HepG2 (cell line): ENCODE measurements at regions not wholly inside any gene's neighbourhood (a gene's known extent, or its start where the extent isn't known, plus 50 kb on each side); places are given as distances from the start of the nearest gene placed in this dataset.

Experiments
- CENPX ChIP-seq: sonication (generic); formaldehyde crosslinking; IDR thresholded peaks from 2 replicates; pipeline ENCODE4 v1.9.0; 2021; ENCODE audit warnings: mild to moderate bottlenecking, missing genetic modification reagents, moderate library complexity
- CHD2 ChIP-seq: IDR thresholded peaks from 2 replicates; pipeline ENCODE4 v1.6.1; 2011; ENCODE audit warnings: low read depth, low read length, improper control_type of control experiment
- HOXA5 ChIP-seq: sonication (generic); formaldehyde crosslinking; IDR thresholded peaks from 2 replicates; pipeline ENCODE4 v1.4.0; 2020; ENCODE audit warnings: missing genetic modification reagents
- NCOA1 ChIP-seq: sonication (generic); formaldehyde crosslinking; IDR thresholded peaks from 2 replicates; pipeline ENCODE4 v1.9.0; 2021; ENCODE audit warnings: missing genetic modification reagents
- NPAS2 ChIP-seq: sonication (generic); formaldehyde crosslinking; IDR thresholded peaks from 2 replicates; pipeline ENCODE4 v1.8.0; 2022; ENCODE audit warnings: mild to moderate bottlenecking, missing genetic modification reagents, borderline replicate concordance
- PHF5A ChIP-seq: IDR thresholded peaks from one replicate; pipeline ENCODE4 v1.6.1; 2018; ENCODE audit warnings: low read depth, missing genetic modification reagents; ENCODE audit not compliant: unreplicated experiment
- SAP130 ChIP-seq: IDR thresholded peaks from 2 replicates; pipeline ENCODE4 v1.6.1; 2016; ENCODE audit warnings: low read depth
- SRSF4 ChIP-seq: fragments of 200-400 bp; formaldehyde crosslinking; IDR thresholded peaks from one replicate; pipeline ENCODE4 v1.6.1; 2018; ENCODE audit warnings: mild to moderate bottlenecking, low read depth, low read length, moderate library complexity; ENCODE audit not compliant: poor library complexity, severe bottlenecking
- SRSF9 ChIP-seq: fragments of 200-400 bp; formaldehyde crosslinking; IDR thresholded peaks from 2 replicates; pipeline ENCODE4 v1.6.1; 2018; ENCODE audit warnings: borderline replicate concordance, mild to moderate bottlenecking, low read depth, low read length; ENCODE audit not compliant: insufficient read depth, poor library complexity, severe bottlenecking
- ZBTB42 ChIP-seq: sonication (generic); formaldehyde crosslinking; IDR thresholded peaks from 2 replicates; pipeline ENCODE4 v1.5.0; 2020; ENCODE audit warnings: mild to moderate bottlenecking, missing genetic modification reagents
- ZNF160 ChIP-seq: sonication (generic); formaldehyde crosslinking; IDR thresholded peaks from 2 replicates; pipeline ENCODE4 v1.8.0; 2022; ENCODE audit warnings: mild to moderate bottlenecking, inconsistent platforms, missing genetic modification reagents
- ZNF251 ChIP-seq: sonication (generic); formaldehyde crosslinking; IDR thresholded peaks from 2 replicates; pipeline ENCODE4 v1.9.0; 2021; ENCODE audit warnings: mild to moderate bottlenecking, missing genetic modification reagents
- ZNF329 ChIP-seq: sonication (generic); formaldehyde crosslinking; IDR thresholded peaks from 2 replicates; pipeline ENCODE4 v1.9.0; 2021; ENCODE audit warnings: low read depth, mild to moderate bottlenecking, missing genetic modification reagents
- ZNF557 ChIP-seq: sonication (generic); formaldehyde crosslinking; IDR thresholded peaks from 2 replicates; pipeline ENCODE4 v1.4.0; 2020; ENCODE audit warnings: missing genetic modification reagents
- ZNF598 ChIP-seq: sonication (generic); formaldehyde crosslinking; IDR thresholded peaks from 2 replicates; pipeline ENCODE4 v1.5.1; 2020; ENCODE audit warnings: mild to moderate bottlenecking, missing genetic modification reagents, borderline replicate concordance
- ZNF614 ChIP-seq: IDR thresholded peaks from 2 replicates; pipeline ENCODE4 v1.6.1; 2018; ENCODE audit warnings: missing biosample characterization, missing genetic modification reagents, inconsistent platforms, borderline replicate concordance
- ZNF629 ChIP-seq: sonication (generic); formaldehyde crosslinking; conservative IDR thresholded peaks from 2 replicates; pipeline ENCODE4 v1.5.0; 2020; ENCODE audit warnings: missing genetic modification reagents
- ZNF687 ChIP-seq: sonication (generic); formaldehyde crosslinking; IDR thresholded peaks from 2 replicates; pipeline ENCODE4 v1.5.1; 2020; ENCODE audit warnings: mild to moderate bottlenecking, missing genetic modification reagents, moderate library complexity

- TF ChIP-seq ZNF687 (CRISPR knock-in tag) (no peak), ZBTB42 (CRISPR knock-in tag) (no peak), ZNF251 (CRISPR knock-in tag) (no peak), CENPX (CRISPR knock-in tag) (no peak), ZNF598 (no peak), PHF5A (CRISPR knock-in tag) (no peak), SRSF9 (no peak), NCOA1 (CRISPR knock-in tag) (no peak), CHD2 (no peak), SRSF4 (no peak), ZNF614 (CRISPR knock-in tag) (no peak), SAP130 (CRISPR knock-in tag) (no peak), HOXA5 (CRISPR knock-in tag) (no peak), ZNF629 (no peak), NPAS2 (CRISPR knock-in tag) (no peak), ZNF329 (no peak), ZNF160 (CRISPR knock-in tag) (no peak), ZNF557 (CRISPR knock-in tag) (no peak)
Measured at GRCh38 chr6:134512981-134513391, 195.1 kb upstream of the SGK1 start (continued).
